Kidney epithelial cell (primary cell): ENCODE measurements at regions not wholly inside any gene's neighbourhood (a gene's known extent, or its start where the extent isn't known, plus 50 kb on each side); places are given as distances from the start of the nearest gene placed in this dataset.

Experiments
- DNase-seq: peaks from one replicate; pipeline ENCODE4 v3.0.0-alpha.2; 2010; ENCODE audit warnings: low read depth
- H3K27me3 ChIP-seq: 2 replicates; pipeline ENCODE4 v1.6.0; 2011; ENCODE audit warnings: low read length; ENCODE audit not compliant: control insufficient read depth, insufficient read depth
- H3K36me3 ChIP-seq: 2 replicates; pipeline ENCODE4 v1.5.1; 2011; ENCODE audit warnings: low read length; ENCODE audit not compliant: control insufficient read depth, insufficient read depth
- H3K4me3 ChIP-seq: 2 replicates; pipeline ENCODE4 v1.5.1; 2011; ENCODE audit warnings: low read depth, mild to moderate bottlenecking, control low read depth, low read length
- TF ChIP-seq, protein P1 (sequence below): IDR thresholded peaks from 2 replicates; pipeline ENCODE4 v1.5.1; 2011; ENCODE audit warnings: mild to moderate bottlenecking, moderate library complexity, low read length, control low read depth, inconsistent platforms; ENCODE audit not compliant: insufficient read depth, poor library complexity, severe bottlenecking

DNA sequence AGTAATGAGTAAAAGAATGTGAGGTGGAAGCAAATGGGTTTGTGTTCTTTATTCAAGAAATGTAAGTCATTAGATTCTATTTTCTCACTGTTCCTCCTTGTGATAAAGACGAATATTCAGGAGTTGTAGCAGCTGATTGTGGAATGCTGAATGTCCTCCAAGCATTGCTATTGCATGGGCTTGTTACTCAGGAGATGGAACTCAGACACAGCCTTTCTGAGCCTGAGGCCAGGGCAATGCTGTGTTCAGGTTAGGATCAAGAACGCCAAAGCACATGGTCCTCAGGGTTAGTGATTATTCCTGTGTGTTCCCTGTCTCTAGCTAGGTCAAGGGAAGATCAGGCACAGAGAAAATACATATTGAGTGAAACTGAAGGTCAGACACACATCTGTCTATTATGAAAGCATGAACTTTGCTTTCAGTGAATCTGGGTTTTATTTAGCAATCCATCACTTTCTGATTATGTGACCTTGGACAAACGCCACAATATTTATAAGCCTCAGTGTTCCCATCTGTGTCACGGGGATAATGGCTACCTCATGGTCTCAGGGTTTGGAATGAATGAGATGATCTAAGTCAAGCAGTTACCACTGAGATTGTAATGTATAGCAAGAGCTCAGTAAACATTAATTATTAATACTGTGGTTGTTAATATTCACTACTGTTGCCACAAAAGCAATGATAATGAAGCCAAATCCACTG lies 426.8 kb upstream of the DYNLRB2 start:
- TF ChIP-seq, protein P1, sequence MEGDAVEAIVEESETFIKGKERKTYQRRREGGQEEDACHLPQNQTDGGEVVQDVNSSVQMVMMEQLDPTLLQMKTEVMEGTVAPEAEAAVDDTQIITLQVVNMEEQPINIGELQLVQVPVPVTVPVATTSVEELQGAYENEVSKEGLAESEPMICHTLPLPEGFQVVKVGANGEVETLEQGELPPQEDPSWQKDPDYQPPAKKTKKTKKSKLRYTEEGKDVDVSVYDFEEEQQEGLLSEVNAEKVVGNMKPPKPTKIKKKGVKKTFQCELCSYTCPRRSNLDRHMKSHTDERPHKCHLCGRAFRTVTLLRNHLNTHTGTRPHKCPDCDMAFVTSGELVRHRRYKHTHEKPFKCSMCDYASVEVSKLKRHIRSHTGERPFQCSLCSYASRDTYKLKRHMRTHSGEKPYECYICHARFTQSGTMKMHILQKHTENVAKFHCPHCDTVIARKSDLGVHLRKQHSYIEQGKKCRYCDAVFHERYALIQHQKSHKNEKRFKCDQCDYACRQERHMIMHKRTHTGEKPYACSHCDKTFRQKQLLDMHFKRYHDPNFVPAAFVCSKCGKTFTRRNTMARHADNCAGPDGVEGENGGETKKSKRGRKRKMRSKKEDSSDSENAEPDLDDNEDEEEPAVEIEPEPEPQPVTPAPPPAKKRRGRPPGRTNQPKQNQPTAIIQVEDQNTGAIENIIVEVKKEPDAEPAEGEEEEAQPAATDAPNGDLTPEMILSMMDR = no peak
- Histone ChIP-seq H3K27me3 (no peaks in the 10 kb centered on the region), H3K4me3 (no peak overlapping the region), H3K36me3 (no peaks in the 10 kb centered on the region)
- DNase-seq = no peak

DNA sequence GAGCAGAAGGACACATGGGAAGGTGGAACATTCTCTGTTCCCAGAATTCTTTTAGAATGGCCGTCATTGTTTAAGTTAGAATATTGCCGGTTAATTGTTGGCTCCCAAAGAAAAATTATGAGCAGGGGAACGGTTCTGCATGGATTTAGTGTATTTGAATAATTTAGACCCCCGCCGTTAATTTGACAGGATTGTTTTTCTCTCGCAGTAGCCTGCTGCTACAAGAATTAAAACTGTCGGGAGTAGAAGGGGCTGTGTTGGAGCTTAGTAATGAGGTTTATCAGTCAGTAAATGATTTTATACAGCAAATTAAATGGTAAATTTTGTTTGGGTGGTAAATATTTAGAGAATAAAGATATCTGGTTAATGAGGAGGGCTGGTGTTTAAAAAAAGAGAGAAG lies 431.2 kb upstream of the DYNLRB2 start:
- no peak for DNase-seq
- no peaks in the 10 kb centered on the region for H3K27me3 ChIP-seq
- H3K4me3 ChIP-seq = no peak overlapping the region
- H3K36me3 ChIP-seq = no peaks in the 10 kb centered on the region
- TF ChIP-seq, protein P1 = no peak

DNA sequence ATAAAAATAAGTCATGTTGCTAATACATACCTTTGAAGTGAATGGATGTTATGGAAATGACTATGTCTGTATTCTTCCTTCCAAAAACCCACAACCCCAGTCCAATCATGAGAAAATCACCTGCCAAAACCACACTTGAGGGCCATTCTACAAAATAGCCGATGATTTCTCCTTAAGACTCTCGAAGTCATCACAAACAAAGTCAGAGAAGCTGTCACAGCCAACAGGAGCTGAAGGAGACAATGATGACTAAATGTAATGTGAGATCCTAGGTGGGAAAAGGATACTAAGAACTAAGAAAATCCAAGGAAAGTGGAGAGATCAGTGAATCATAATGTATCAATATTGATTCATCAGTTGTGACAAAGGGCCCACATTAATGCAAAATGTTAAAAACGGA lies 432.9 kb upstream of the DYNLRB2 start:
- DNase-seq = no peak
- TF ChIP-seq, protein P1 = no peak
- H3K36me3 ChIP-seq = no peaks in the 10 kb centered on the region
- no peak overlapping the region for H3K4me3 ChIP-seq
- no peaks in the 10 kb centered on the region for H3K27me3 ChIP-seq

DNA sequence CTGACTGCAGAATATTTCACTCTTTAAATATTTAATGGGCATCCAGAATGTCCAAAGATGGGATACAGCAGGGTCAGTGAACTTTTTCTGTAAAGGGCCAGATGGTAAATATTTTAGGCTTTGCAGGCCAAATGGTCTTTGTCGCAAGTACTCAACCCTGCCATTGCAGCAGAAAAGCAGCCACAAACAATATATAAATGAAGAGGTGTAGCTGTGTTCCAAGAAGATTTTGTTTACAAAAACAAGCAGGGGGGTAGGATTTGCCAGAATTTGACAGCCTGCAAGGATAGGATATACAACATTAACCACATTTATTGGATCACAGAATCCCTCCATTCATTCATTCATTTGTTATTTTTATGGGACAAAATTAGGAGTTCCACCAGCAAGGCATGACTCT lies 435.0 kb upstream of the DYNLRB2 start:
- no peak overlapping the region for H3K4me3 ChIP-seq
- H3K27me3 ChIP-seq = no peaks in the 10 kb centered on the region
- TF ChIP-seq, protein P1 = no peak
- no peaks in the 10 kb centered on the region for H3K36me3 ChIP-seq
- no peak for DNase-seq

DNA sequence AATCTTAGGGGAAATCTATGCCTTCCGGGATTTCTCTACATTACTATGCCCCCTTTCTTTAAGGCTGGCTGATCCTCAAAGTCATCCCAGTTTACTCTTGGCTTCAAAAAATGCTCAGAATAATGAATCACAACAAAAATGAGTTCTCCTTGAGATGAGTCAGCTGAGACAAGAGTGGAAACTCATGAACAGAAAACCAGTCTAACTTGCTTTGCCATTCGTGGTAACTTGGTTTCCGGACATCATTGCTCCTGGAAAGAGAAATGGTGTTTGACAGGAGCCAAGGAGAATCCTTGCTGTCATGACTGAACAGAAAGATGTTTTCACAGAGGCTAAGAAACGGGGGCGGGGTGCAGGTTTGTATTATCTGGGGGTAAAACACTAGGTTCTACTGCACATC lies 435.6 kb upstream of the DYNLRB2 start:
- H3K27me3 ChIP-seq = no peaks in the 10 kb centered on the region
- no peak for DNase-seq
- TF ChIP-seq, protein P1 = no peak
- H3K4me3 ChIP-seq = no peak overlapping the region
- H3K36me3 ChIP-seq = no peaks in the 10 kb centered on the region

DNA sequence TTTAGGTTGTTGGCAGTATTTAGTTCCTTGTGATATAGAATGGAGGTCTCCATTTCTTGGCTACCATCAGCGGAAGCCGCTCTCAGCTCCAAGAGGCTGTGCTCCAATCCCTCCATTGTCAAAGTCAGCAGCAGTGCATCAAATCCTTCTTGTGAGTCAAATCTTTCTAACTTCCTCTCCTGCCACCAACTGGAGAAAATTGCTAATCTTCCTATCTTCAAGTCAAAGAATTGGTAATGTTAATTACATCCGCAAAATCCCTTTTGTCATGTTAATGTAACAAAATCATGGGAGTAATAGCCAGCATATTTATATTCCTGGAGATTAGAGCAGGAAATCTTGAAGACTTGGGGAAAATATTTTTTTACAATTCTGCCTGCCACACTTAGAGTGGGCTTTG lies 436.4 kb upstream of the DYNLRB2 start:
- no peak for DNase-seq
- TF ChIP-seq, protein P1 = no peak

More for the DNA sequence above, 436.4 kb upstream of the DYNLRB2 start:
- Histone ChIP-seq H3K27me3 (no peaks in the 10 kb centered on the region), H3K4me3 (no peak overlapping the region), H3K36me3 (no peaks in the 10 kb centered on the region)
